A673 (cell line): ENCODE measurements at regions not wholly inside any gene's neighbourhood (a gene's known extent, or its start where the extent isn't known, plus 50 kb on each side); places are given as distances from the start of the nearest gene placed in this dataset.

Experiments
- EZH2 ChIP-seq: fragments of 200-600 bp; sonication (generic); IDR thresholded peaks from 2 replicates; pipeline ENCODE4 v1.6.1; 2017; ENCODE audit warnings: borderline replicate concordance, low read depth, mild to moderate bottlenecking, mixed read lengths, antibody characterized with exemption, low read length; ENCODE audit not compliant: poor library complexity, severe bottlenecking
- TF ChIP-seq, protein P1 (sequence below): fragments of 300-800, 200-600 bp; sonication (generic); conservative IDR thresholded peaks from 2 replicates; pipeline ENCODE4 v1.5.1; 2017; ENCODE audit warnings: low read depth, mild to moderate bottlenecking, antibody characterized with exemption, low read length, moderate library complexity, mixed read lengths

DNA sequence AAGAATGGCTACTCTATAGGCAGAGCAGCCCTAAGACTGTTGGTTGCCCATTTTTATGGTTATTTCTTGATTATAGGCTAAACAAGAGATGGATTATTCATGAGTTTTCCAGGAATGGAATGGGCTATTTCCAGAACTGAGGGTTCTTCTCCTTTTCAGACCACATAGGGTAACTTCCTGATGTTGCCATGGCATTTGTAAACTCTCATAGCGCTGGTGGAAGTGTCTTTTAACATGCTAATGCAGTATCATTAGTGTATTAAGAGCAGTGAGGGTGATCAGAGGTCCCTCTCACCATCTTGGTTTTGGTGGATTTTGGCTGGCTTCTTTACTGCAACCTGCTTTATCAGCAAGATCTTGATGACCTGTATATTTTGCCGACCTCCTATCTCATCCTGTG lies 904.6 kb upstream of the FBXO33 start:
- TF ChIP-seq, protein P1, sequence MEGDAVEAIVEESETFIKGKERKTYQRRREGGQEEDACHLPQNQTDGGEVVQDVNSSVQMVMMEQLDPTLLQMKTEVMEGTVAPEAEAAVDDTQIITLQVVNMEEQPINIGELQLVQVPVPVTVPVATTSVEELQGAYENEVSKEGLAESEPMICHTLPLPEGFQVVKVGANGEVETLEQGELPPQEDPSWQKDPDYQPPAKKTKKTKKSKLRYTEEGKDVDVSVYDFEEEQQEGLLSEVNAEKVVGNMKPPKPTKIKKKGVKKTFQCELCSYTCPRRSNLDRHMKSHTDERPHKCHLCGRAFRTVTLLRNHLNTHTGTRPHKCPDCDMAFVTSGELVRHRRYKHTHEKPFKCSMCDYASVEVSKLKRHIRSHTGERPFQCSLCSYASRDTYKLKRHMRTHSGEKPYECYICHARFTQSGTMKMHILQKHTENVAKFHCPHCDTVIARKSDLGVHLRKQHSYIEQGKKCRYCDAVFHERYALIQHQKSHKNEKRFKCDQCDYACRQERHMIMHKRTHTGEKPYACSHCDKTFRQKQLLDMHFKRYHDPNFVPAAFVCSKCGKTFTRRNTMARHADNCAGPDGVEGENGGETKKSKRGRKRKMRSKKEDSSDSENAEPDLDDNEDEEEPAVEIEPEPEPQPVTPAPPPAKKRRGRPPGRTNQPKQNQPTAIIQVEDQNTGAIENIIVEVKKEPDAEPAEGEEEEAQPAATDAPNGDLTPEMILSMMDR = no peak
- no peak for TF ChIP-seq EZH2
